ENCODE measurements at regions not wholly inside any gene's neighbourhood (a gene's known extent, or its start where the extent isn't known, plus 50 kb on each side); places are given as distances from the start of the nearest gene placed in this dataset.

DNA sequence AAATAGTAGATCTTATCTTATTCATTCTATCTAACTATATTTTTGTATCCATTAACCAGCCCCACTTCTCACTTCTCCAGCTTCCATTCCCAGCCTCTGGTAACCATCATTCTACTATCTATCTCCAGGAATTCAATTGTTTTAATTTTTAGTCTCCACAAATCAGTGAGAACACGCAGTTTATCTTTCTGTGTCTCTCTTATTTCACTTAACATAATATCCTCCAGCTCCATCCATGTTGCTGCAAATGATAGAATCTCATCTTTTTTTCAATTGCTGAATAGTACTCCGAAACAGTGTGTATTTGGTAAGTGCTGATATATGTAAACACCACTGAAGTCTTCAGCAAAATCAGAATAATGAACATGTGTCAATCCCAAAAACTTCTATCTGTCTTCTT lies 587.2 kb upstream of the ATP2B1 start:
- TF ChIP-seq, protein P1, sequence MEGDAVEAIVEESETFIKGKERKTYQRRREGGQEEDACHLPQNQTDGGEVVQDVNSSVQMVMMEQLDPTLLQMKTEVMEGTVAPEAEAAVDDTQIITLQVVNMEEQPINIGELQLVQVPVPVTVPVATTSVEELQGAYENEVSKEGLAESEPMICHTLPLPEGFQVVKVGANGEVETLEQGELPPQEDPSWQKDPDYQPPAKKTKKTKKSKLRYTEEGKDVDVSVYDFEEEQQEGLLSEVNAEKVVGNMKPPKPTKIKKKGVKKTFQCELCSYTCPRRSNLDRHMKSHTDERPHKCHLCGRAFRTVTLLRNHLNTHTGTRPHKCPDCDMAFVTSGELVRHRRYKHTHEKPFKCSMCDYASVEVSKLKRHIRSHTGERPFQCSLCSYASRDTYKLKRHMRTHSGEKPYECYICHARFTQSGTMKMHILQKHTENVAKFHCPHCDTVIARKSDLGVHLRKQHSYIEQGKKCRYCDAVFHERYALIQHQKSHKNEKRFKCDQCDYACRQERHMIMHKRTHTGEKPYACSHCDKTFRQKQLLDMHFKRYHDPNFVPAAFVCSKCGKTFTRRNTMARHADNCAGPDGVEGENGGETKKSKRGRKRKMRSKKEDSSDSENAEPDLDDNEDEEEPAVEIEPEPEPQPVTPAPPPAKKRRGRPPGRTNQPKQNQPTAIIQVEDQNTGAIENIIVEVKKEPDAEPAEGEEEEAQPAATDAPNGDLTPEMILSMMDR (IDR thresholded peaks at IDR 0.05 in 8 of 11, conservative IDR thresholded peaks at IDR 0.05 in 3 of 11), result no peak
- no peak for TF ChIP-seq POLR2AphosphoS5 (IDR thresholded peaks at IDR 0.05)

Data from spleen (tissue), 7 donors.